GM18502 (cell line): ENCODE measurements at regions not wholly inside any gene's neighbourhood (a gene's known extent, or its start where the extent isn't known, plus 50 kb on each side); places are given as distances from the start of the nearest gene placed in this dataset.
"Not testable (repeated sequence)": the region's sequence is repeated elsewhere in the genome, so short reads cannot be mapped to it uniquely, and the experiment has no call there.

Source experiments
- ATAC-seq: cut with Tn5 transposase; IDR thresholded peaks from one replicate; pipeline ENCODE4 v1.9.1; 2021; ENCODE audit warnings: mild to moderate bottlenecking; ENCODE audit not compliant: unreplicated experiment, poor library complexity

DNA sequence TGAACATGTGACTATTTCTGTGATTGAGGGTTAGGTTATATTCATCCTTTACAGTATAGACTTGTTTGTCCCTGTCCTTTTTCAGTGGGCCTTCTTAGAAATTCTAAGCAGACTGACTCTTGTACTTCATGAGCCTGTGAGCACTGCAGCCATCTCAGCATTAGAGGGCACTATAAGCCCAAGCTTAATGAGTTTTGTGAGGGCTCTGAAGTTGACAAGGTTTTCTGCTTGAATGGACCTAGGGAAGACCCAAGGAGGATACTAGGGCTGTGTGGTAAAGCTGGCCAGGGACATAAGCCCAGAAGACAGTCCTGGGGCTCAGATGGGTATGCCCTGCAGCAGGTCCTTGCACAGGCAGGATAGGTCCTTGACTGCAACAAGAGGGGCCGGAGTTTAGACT lies 126.5 kb downstream of the MRPS30 start:
- ATAC-seq: no peak

DNA sequence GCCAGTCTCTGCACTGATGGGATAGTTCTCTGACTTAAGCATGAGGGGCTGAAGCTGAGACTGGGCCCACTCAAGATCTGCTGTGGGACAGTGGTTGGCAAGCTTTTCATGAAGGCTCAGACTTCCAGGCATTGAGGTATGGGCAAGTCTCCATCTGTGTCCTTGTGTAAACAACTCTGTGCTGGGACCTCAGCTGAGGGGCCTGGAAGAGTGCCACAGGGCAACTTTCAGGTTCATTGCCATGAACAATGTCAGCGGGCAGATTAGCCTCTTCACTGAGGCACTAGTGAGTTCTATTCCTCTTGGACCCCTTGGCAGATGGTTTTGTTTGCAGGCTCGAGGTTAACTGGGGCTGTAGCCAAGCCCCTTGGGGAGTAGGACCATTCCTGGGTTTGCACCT lies 127.1 kb downstream of the MRPS30 start:
- no peak for ATAC-seq

DNA sequence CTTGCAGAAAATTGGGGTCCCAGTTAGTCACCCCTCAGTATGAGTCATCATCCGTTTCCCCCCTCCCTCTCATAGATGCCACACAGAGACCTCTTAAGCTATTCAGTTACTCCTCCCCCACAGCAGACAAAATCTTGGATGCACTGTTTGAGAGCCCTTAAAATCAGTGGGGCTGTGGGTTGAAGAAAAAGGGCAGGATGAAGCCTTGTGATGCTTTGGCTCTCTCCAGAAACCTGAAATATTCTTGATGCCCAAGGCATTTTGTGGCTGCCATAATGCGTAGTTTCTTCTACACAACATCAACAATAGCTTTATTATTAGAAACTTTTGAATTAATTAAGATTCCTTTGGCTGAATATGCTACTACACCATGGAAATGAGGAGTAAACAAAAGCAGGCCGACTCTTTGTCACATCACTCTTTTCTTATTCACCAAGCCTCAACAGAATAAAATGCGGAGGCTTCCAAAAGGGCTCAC lies 133.8 kb downstream of the MRPS30 start:
- ATAC-seq: no peak

DNA sequence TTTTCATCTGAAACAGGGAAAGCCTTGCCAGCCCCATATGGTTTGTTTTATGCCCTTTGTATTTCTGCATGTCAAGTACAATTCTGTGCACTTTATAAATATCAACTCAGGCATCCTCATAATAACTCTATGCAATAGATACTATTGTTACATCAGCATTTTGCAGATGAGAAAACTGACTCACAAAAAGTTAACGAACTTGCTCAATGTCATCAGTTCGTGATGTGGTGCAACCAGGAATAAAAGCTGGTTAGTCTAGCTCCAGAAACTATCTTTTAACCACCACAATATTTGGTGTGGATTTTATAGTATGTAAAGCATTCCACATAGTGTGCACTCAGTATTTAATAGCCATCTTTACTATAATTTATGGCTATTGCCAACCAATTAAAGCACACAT lies 134.9 kb downstream of the MRPS30 start:
- no peak for ATAC-seq

DNA sequence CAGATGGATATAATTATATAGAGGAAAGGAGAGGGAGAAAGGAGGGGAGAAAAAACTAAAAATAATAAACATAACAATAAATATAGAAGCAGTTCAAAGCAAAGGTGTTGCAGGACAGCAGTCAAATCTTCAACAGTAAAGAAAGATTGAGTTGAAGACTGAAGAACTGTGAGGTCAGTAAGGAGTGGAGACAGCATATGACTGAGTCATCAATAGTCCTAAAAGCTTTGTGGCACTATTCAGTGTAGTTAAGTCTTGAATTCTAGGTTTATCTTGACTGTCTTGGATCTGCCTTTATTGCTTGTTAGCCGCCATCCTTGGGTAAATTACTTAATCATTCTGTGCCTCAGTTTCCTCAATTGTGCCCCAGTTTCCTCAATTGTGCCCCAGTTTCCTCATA lies 137.0 kb downstream of the MRPS30 start:
- ATAC-seq: no peak

DNA sequence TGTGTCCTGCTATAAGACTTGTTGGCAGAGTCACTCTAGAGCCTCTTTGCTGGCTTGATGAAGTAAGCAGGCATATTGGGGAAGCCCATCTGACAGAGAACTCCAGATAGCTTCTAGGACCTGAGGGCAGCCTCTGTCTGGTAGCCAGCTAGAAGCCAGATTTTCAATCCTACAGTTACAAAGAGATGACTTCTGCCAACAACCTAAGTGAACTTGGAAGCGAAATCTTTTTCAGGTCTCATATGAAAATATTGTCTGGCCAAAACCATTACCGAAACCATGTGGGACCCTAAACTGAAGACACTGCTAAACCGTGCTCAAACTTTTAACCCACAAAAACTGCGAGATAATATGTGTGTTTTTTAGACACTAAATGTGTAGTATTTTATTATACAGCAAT lies 140.9 kb downstream of the MRPS30 start:
- ATAC-seq: no peak

DNA sequence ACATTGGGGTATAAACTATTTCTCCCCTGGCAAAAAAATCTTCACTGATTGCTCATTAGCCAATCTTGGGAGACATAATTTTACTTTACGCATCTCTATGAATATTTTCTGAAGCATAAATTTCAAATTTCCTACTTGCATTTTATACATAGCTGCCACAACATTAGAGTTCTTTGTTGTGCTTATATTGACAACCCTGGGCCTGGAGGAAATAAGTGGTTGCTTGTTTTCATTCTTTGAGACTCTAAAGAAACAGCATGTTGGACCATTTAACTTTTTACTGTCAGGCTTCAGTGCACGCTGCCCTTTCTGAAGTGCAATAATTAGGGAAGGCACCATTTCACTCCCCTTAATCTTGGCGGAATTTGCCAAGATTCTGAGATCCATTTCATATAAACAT lies 142.6 kb downstream of the MRPS30 start:
- no peak for ATAC-seq

DNA sequence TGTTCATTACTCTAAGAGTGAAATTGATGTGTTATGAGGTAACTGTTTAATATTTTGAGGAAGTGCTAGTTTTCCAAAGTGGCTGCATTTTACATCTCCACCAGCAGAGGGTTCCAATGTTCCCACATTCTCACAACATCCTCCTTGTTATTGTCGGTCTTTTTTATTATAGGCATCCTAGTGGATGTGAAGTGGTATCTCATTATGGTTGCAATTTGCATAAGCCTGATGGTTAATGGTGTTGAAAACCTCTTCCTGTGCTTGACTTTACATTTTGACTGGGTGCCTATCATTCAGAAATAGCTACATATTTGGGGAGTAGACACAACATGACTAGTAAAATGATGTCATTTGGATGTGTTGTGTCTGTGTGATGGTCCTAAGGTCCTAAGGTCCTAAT lies 143.6 kb downstream of the MRPS30 start:
- peak; percentile 86 for ATAC-seq

DNA sequence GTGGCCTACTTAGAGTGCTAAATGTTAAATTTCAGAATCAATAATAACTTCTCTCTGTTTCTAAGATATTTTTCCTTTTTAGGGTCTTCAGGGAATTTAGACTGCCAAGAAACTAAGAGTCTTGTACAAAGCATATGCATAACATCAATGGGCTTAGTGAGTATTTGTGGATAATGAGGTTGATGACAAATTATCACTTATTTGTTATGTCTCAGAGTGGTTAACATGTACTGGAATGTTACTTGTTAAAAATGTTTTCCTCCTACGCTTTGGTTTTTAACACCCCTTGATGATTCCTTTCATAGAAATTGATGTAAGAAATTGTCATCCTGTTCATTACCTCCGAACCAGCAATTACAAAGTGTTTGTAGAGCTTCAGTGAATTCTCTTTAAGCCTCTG lies 144.3 kb downstream of the MRPS30 start:
- no peak for ATAC-seq

DNA sequence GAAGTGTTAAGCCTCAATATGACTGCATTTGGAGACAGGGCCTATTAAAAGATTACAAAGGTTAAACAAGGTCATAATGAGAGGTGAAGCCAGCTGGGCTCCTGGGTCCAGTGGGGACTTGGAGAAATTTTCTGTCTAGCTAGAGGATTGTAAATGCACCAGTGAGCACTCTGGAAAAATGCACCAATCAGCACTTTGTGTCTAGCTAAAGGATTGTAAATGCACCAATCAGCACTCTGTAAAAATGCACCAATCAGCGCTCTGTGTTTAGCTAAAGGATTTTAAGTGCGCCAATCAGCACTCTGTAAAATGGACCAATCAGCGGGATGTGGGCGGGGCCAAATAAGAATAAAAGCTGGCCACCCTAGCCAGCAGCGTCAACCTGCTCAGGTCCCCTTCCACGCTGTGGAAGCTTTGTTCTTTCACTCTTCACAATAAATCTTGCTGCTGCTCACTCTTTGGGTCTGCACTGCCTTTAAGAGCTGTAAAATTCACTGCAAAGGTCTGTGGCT lies 150.3 kb downstream of the MRPS30 start:
- not testable (repeated sequence) for ATAC-seq

DNA sequence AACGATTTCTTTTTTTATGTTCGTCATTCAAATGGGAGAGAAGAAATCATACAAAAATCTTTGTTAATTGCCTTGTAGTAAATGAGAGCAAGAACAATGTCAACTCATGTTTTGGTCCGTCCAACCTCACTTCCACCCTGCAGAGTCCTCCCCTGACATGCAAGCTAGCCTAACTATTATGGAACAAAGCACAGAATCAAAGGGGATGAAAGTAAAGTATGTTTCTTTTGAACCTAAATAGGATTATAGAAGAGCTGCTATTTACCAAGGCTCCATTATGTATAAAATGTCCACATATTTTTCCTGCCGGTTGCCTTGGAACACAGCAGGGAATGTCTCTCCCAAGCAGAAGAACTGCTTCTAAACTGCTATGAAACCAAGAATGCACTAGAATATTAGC lies 161.1 kb downstream of the MRPS30 start:
- no peak for ATAC-seq

DNA sequence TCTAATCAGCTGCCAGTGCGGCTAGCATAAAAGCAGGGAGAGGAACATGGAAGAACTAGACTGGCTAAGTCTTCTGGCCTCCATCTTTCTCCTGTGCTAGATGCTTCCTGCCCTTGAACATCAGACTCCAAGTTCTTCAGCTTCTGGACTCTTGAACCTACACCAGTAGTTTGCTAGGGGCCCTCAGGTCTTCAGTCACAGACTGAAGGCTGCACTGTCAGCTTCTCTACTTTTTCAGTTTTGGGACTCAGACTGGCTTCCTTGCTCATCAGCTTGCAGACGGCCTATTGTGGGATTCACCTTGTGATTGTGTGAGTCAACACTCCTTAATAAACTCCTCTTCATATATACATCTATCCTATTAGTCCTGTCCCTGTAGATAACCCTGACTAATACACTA lies 162.2 kb downstream of the MRPS30 start:
- not testable (repeated sequence) for ATAC-seq

DNA sequence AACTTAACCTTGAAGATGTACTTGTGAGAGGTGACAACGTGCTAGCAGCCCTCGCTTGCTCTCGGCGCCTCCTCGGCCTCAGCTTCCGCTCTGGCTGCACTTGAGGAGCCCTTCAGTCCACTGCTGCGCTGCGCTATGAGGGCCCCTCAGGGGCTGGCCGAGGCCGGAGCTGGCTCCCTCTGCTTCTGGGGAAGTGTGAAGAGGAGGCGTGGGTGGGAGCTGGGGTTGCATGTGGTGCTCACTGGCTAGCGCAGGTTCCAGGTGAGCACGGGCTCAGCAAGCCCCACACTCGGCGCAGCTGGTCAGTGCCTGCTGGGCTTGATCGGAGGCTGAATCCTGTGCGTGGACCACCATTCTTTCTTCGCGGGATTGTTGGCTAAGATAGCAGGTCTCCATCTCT lies 166.1 kb downstream of the MRPS30 start:
- ATAC-seq: no peak

DNA sequence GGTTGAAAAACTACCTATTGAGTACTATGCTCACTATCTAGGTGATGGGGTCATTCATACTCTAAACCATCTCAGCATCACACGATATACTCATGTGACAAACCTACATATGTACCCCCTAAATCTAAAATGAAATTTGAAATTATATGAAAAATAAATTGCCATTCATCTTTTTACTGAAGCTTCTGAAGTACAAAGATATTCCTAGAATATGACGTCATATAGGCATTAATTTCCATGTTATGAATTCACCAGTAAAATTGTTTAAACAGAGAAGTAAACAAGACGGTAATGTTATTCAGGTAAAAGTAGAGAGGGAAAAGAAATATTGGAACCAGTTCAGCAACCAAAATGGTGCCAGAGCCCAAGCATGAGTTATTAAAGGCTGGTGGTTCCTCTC lies 173.0 kb downstream of the MRPS30 start:
- ATAC-seq: no peak

DNA sequence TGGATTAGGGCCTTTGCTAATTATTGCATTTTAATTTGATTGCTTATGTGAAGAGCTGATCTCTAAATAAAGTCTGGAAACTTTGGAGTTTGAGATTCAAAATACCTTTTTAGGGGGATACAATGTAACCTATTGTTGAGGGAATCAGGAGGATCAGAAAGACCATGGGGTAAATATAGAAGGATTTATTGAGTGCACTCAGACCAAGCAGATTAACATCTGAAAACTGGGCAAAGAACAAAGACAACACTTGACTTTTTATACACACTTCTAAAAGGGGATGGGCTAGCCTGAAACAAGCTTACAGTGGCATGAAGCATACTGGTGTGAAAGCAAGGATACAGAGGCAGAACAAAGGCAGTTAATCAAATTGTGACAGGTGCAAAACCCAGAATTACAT lies 174.3 kb downstream of the MRPS30 start:
- ATAC-seq: no peak

DNA sequence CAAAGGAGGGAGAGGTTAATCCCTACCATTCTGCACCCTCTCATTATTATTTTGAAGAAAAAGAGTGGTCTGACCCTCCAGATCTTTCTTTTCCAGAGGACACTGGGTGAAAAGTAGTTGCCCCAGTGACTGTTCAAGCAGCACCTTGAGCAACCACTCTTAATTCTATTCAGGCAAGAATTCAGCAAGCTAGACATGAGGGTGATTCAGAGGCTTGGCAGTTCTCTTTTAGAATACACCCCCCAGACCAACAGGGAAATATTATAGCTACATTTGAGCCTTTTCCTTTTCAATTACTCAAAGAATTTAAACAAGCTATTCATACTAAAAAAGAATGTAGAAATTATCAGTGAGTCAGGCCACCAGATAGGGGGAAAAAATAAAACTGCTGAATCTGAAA lies 178.3 kb downstream of the MRPS30 start:
- no peak for ATAC-seq

DNA sequence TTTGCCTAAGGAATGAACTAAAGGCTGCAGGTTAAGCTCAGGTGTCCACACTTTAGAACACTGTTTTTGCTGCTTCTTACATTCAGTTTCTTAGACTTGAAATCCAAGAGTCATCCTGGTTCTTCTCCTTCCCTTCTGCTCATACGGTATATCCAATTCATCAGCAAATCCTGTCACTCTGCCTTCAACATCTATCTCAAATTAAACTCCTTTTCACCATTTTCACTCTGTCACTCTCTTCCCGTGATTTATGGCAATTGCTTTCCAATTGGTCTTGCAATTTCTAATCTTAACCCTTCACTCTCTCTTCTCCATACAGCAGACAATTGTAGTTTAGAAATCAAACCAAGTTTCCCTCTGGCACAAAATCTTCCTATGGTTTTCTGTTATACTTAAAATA lies 182.9 kb downstream of the MRPS30 start:
- no peak for ATAC-seq

DNA sequence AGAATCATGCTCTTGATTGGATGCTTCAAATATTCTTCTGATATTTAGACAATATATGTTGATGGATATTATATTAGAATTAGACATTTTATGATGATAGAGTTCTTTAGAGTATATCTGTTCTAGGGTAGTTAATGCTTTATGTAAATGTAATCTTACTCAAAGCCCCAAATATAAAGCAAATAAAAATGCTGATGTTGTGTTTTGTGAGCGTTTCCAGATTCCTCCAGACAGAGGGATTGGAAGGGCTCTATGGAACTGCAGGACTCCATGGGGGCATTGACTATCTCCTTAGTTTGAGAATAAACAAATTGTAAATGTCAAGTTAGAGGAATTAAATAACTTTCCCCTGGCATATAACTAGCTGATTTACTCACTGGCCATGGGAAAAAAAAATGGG lies 184.5 kb downstream of the MRPS30 start:
- ATAC-seq: no peak

DNA sequence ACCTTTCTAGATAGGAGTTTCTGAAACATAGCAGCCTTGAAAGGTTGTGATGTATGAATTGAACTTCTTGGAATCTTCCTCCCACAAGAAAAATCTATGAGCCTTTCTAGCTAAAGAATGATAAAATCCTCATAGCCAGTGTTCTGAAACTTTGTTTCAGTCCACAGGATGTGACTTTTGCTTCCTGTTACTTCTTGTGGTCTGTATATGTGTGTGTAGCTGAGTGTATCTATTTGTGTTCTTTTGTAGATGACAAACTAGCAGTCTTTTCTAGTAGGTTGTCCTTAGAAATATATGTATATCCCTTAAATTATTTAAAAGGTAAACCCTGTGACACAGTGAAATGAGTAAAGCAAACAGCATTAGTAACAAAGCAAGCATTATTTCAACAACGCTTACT lies 188.8 kb downstream of the MRPS30 start:
- no peak for ATAC-seq

DNA sequence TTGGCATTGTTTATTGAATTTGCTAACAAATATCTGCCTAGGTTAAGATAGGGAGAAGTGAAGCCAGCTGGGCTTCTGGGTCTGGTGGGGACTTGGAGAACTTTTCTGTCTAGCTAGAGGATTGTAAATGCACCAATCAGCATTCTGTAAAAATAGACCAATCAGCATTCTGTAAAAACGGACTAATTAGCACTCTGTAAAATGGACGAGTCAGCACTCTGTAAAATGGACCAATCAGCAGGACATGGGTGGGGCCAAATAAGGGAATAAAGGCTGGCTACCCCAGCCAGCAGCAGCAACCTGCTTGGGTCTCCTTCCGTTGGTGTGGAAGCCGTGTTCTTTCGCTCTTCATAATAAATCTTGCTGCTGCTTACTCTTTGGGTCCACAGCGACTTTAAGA lies 198.4 kb downstream of the MRPS30 start:
- ATAC-seq: not testable (repeated sequence)

DNA sequence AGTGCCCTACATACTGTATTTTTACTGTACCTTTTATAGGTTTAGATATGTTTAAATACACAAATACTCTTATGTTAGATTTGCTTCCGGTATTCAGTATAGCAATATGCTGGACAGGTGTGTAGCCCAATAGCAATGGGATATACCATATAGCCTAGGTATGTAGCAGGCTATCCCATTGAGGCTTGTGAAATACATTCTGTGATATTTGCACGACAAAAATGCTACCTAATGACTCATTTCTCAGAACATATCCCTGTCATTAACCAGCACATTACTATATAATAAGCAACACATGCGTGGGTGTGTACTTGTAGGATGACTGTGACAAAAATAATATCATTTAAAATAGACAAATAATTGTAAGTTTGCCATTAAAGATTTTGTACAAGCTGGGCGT lies 208.8 kb downstream of the MRPS30 start:
- ATAC-seq: no peak

DNA sequence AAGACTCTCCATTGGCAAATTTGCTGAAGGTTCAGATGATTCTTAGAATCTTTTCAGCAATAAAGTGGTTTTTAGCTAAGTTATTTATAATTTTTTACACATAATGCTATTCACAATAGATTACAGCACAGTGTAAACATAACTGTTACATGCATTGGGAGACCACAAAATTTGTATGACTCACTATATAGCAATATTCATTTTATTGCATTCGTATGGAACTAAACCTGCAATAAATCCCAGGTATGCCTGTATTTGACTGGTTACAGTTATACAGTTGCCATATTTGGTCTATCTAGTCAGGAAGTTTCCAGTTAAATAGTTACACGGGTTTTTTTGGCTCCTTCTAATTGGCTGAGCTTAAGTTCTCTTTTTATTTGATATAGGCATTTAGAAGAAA lies 220.8 kb downstream of the MRPS30 start:
- ATAC-seq: no peak

DNA sequence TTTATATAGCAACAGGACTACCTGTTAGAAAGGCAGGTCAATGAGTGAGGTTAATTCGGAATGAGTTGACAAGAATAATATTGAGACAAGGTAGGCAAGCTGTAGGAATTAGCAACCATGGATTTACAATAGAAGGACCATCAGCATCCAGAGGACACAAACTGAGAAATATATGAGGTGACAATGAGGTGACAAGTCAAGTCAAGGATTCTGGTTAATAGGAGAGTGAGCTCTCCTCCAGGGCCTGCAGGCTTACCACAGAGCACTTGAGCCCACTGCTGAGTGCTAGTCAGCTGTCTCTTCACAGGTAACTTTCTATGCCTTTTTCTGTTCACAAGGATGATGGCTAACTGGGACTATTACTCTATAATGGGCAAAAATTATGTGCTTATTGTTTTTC lies 227.2 kb downstream of the MRPS30 start:
- ATAC-seq: no peak
